ENCODE measurements at regions not wholly inside any gene's neighbourhood (a gene's known extent, or its start where the extent isn't known, plus 50 kb on each side); places are given as distances from the start of the nearest gene placed in this dataset.

- H3K4me3 ChIP-seq (replicated peaks; ENCODE audit: low read depth, low read length), result no peak overlapping the region
- no peak for TF ChIP-seq CTCF (IDR thresholded peaks at IDR 0.05; ENCODE audit: low read depth, low read length, missing control alignments)
- DNase-seq (ENCODE audit: extremely low read depth, low read depth), result no peak
These were observed 154.4 kb upstream of the ZNF644 start for GRCh38 chr1:91176250-91176649.

- no peak for TF ChIP-seq CTCF (IDR thresholded peaks at IDR 0.05; ENCODE audit: low read depth, low read length, missing control alignments)
- H3K4me3 ChIP-seq (replicated peaks; ENCODE audit: low read depth, low read length), result no peak overlapping the region
- DNase-seq (ENCODE audit: extremely low read depth, low read depth), result no peak
These were observed 152.9 kb upstream of the ZNF644 start for GRCh38 chr1:91174734-91175133.

- H3K4me3 ChIP-seq (replicated peaks; ENCODE audit: low read depth, low read length), result no peak overlapping the region
- no peak for TF ChIP-seq CTCF (IDR thresholded peaks at IDR 0.05; ENCODE audit: low read depth, low read length, missing control alignments)
- DNase-seq (ENCODE audit: extremely low read depth, low read depth), result no peak
These were observed 151.6 kb upstream of the ZNF644 start for GRCh38 chr1:91173346-91173890.

GRCh38 chr1:91172541-91172940, 150.7 kb upstream of the ZNF644 start:
- H3K4me3 ChIP-seq (replicated peaks; ENCODE audit: low read depth, low read length), result no peak overlapping the region
- no peak for TF ChIP-seq CTCF (IDR thresholded peaks at IDR 0.05; ENCODE audit: low read depth, low read length, missing control alignments)
- no peak for DNase-seq (ENCODE audit: extremely low read depth, low read depth)

GRCh38 chr1:91171898-91172297, 150.1 kb upstream of the ZNF644 start:
- no peak overlapping the region for H3K4me3 ChIP-seq (replicated peaks; ENCODE audit: low read depth, low read length)
- TF ChIP-seq CTCF (IDR thresholded peaks at IDR 0.05; ENCODE audit: low read depth, low read length, missing control alignments), result no peak
- no peak for DNase-seq (ENCODE audit: extremely low read depth, low read depth)

GRCh38 chr1:91170571-91170970, 148.7 kb upstream of the ZNF644 start:
- TF ChIP-seq CTCF (IDR thresholded peaks at IDR 0.05; ENCODE audit: low read depth, low read length, missing control alignments), result no peak
- DNase-seq (ENCODE audit: extremely low read depth, low read depth), result no peak
- no peak overlapping the region for H3K4me3 ChIP-seq (replicated peaks; ENCODE audit: low read depth, low read length)

GRCh38 chr1:91166106-91166712, 144.4 kb upstream of the ZNF644 start:
- TF ChIP-seq CTCF (IDR thresholded peaks at IDR 0.05; ENCODE audit: low read depth, low read length, missing control alignments), result peak; percentile 81
- DNase-seq (ENCODE audit: extremely low read depth, low read depth), result no peak
- H3K4me3 ChIP-seq (replicated peaks; ENCODE audit: low read depth, low read length), result no peak overlapping the region

Data from HFF-Myc (cell line).